PC-9 (cell line): ENCODE measurements at regions not wholly inside any gene's neighbourhood (a gene's known extent, or its start where the extent isn't known, plus 50 kb on each side); places are given as distances from the start of the nearest gene placed in this dataset.

Source experiments
- CTCF ChIP-seq: fragments of 200-600 bp; sonication (generic); conservative IDR thresholded peaks from 2 replicates; pipeline ENCODE4 v1.6.1; 2017; ENCODE audit warnings: mixed run types, antibody characterized with exemption, mild to moderate bottlenecking, moderate library complexity
- EZH2 ChIP-seq: fragments of 200-600 bp; sonication (generic); IDR thresholded peaks from 2 replicates; pipeline ENCODE4 v1.8.0; 2017; ENCODE audit warnings: antibody characterized with exemption, low read depth

- TF ChIP-seq CTCF = no peak
- no peak for TF ChIP-seq EZH2
Observed at GRCh38 chr11:122187373-122188165, 71.6 kb upstream of the BLID start.
